Activated T-helper 1 cell treated with anti-CD3 and anti-CD28 coated beads, Interleukin-12 subunit alpha, Interleukin-12 subunit beta, Interleukin-2, Interleukin-4 antibody, amounts not matched to agents 30 ng/mL and 10 ng/mL and 1 ng/mL, durations not matched to agents 14 hours and 24 hours and 36 hours (primary cell): ENCODE measurements at regions not wholly inside any gene's neighbourhood (a gene's known extent, or its start where the extent isn't known, plus 50 kb on each side); places are given as distances from the start of the nearest gene placed in this dataset.
A peak's percentile ranks its signal among the peaks of the same experiment; 100 is the strongest.
"Not testable (repeated sequence)": the region's sequence is repeated elsewhere in the genome, so short reads cannot be mapped to it uniquely, and the experiment has no call there.

Source experiments
- DNase-seq: peaks from one replicate; pipeline ENCODE4 v3.0.0; 2021; ENCODE audit warnings: low spot score
- H3K27ac Mint-ChIP-seq: one replicate; pipeline ENCODE4 v1.8.0; 2021; ENCODE audit warnings: mild to moderate bottlenecking, mixed read lengths
- H3K27me3 Mint-ChIP-seq: one replicate; pipeline ENCODE4 v1.8.0; 2022; ENCODE audit warnings: mild to moderate bottlenecking, moderate library complexity, mixed read lengths; ENCODE audit not compliant: insufficient read depth
- H3K36me3 Mint-ChIP-seq: one replicate; pipeline ENCODE4 v1.8.0; 2021; ENCODE audit warnings: low read depth, mixed read lengths
- H3K4me1 Mint-ChIP-seq: one replicate; pipeline ENCODE4 v1.8.0; 2021; ENCODE audit warnings: low read depth, mixed read lengths
- H3K4me3 Mint-ChIP-seq: one replicate; pipeline ENCODE4 v1.8.0; 2021; ENCODE audit warnings: mild to moderate bottlenecking, moderate library complexity, mixed read lengths
- H3K9me3 Mint-ChIP-seq: one replicate; pipeline ENCODE4 v1.8.0; 2021; ENCODE audit warnings: mixed read lengths
- intact Hi-C: fragments of 100-400 bp; cut with micrococcal nuclease; formaldehyde crosslinking; loops from one replicate; pipeline ENCODE4 v1.15.1; 2024

DNA sequence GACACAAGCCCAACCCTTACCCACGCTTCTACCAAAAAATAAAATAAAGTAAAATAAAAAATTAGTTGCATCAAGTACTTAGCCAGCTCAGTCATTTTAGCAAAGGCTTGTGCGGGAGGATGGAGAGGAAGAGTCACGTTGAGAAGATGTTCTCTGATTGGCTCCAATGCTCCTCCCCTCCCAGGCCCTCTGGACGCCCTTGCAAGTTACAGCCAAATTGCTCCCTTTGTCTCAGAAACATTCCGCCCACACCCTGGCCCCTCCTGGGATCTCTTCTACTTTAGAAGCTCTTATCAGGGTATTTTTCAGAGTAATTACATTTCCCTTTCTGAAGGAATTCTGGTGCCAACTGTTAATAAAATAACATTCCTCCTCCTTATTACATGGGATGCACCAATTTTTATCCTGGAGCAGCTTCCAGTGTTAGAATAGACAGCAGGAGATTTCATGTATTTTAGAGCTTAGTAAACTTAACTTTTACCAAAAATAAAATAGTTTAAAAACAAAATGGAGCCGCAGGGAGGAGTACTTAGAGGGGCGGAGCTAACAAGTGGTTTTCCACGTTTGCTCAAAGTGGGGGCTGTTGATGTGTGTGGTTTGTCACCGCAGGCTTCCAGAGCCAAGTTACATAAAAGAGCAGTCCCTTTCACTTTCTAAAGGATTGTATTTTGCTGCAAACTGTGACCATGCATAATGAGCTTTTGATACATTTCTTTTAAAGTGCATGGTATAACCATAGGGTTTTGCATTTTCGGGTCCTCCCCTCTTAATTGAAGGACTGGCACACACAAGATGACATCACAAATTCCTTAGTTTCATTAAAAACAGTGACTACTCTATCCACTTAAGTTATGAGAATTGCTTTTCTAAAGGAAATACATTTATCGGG, 71.7 kb upstream of the RAP1B start:
- Mint-ChIP-seq H3K27me3 (peaks cover 2% of the 10 kb centered on the region), H3K9me3 (peaks cover 3% of the 10 kb centered on the region), H3K4me1 (peaks cover 48% of the 10 kb centered on the region), H3K4me3 (peak overlapping the region; percentile 23), H3K27ac (peak overlapping the region; percentile 52), H3K36me3 (no peaks in the 10 kb centered on the region)
- peak; percentile 54 for DNase-seq
- intact Hi-C loops, result loop anchor here (1.0 to 2.0 kb wide), 8 partner anchors 26 to 207 kb away; partner anchors contain the start of genes MDM1 and RAP1B

- DNase-seq, result no peak
- H3K27me3 Mint-ChIP-seq, result peaks cover 2% of the 10 kb centered on the region
- no peaks in the 10 kb centered on the region for H3K36me3 Mint-ChIP-seq
- H3K4me3 Mint-ChIP-seq, result peak overlapping the region; percentile 23
- peaks cover 3% of the 10 kb centered on the region for H3K9me3 Mint-ChIP-seq
- peaks cover 48% of the 10 kb centered on the region for H3K4me1 Mint-ChIP-seq
- no peak overlapping the region for H3K27ac Mint-ChIP-seq
- intact Hi-C loops, result loop anchor here (1.0 to 2.0 kb wide), 8 partner anchors 26 to 207 kb away; partner anchors contain the start of genes MDM1 and RAP1B
These were observed 71.1 kb upstream of the RAP1B start for GRCh38 chr12:68539615-68539952.

DNA sequence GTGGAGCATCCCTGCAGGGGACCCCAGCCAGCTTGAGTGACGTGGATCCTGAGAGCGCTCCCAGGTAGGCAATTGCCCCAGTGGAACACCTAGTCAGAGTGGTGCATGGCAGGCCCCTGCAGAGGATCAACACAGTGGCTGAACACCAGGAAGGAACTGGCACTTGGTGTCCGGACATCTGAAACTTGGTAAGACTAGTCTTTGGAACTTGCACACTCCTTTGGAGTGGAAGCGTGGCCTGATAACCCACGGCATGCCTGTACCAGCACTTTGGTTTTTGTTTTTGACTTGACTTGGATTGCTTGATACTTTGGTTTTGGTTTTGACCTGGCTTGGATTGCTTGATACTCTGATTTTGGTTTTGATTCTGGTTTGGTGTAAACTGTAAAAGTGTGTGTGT, 69.9 kb upstream of the RAP1B start:
- H3K9me3 Mint-ChIP-seq, result peaks cover 12% of the 10 kb centered on the region
- H3K27me3 Mint-ChIP-seq, H3K36me3 Mint-ChIP-seq, H3K27ac Mint-ChIP-seq, intact Hi-C loops, DNase-seq, H3K4me3 Mint-ChIP-seq: not testable (repeated sequence)
- peaks cover 48% of the 10 kb centered on the region for H3K4me1 Mint-ChIP-seq

DNA sequence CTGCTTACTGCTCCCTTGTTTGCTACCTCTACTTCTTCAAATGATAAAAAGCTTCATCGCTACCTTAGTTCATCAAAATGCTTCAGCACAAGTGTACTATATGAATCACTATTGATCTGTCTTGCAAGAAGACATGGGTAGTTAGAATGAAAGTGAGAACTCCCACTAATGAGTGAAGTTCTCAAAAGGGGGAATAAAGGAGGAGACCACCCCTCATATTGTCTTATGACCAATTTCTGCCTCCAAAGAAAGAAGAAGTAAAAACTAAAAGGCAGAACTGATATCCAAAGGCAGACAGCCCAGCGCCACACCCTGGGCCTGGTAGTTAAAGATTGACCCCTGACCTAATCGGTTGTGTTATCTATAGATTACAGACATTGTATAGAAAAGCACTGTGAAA, 63.4 kb upstream of the RAP1B start:
- H3K4me1 Mint-ChIP-seq, intact Hi-C loops, DNase-seq, H3K4me3 Mint-ChIP-seq, H3K27me3 Mint-ChIP-seq, H3K27ac Mint-ChIP-seq: not testable (repeated sequence)
- peaks cover 17% of the 10 kb centered on the region for H3K36me3 Mint-ChIP-seq
- peaks cover 45% of the 10 kb centered on the region for H3K9me3 Mint-ChIP-seq

- Mint-ChIP-seq H3K36me3 (peaks cover 12% of the 10 kb centered on the region), H3K27me3 (peaks cover 12% of the 10 kb centered on the region), H3K9me3 (peaks cover 23% of the 10 kb centered on the region), H3K4me1 (peaks cover 13% of the 10 kb centered on the region)
- H3K27ac Mint-ChIP-seq, intact Hi-C loops, DNase-seq, H3K4me3 Mint-ChIP-seq: not testable (repeated sequence)
These were observed 58.0 kb upstream of the RAP1B start for GRCh38 chr12:68552605-68553195.

GRCh38 chr12:68557011-68557730, 53.5 kb upstream of the RAP1B start:
- Mint-ChIP-seq H3K4me3 (no peak overlapping the region), H3K27ac (no peak overlapping the region), H3K4me1 (peaks cover 26% of the 10 kb centered on the region), H3K27me3 (peaks cover 12% of the 10 kb centered on the region), H3K9me3 (no peaks in the 10 kb centered on the region), H3K36me3 (peaks cover 4% of the 10 kb centered on the region)
- no peak for DNase-seq
- intact Hi-C loops, result no loop called here

DNA sequence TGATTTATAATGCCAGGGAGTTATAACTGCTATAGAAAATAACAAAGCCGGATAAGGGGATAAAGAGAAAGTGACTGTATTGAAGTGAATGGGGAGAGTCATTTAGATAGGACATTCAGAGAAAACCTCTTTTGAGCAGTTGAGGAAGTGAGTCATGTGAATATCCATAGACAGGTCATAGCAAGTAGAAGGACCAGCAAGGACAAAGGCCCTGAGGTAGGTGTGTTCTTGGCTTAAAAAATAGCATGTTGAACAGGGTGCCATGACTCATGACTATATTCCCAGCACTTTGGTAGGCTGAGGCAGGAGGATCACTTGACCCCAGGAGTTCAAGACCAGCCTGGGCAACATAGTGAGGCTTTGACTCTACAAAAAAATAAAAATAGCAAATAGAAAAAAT, 51.5 kb upstream of the RAP1B start:
- no peak overlapping the region for H3K4me3 Mint-ChIP-seq
- H3K9me3 Mint-ChIP-seq, result no peaks in the 10 kb centered on the region
- DNase-seq, result no peak
- intact Hi-C loops, result no loop called here
- H3K27me3 Mint-ChIP-seq, result peaks cover 12% of the 10 kb centered on the region
- peaks cover 27% of the 10 kb centered on the region for H3K4me1 Mint-ChIP-seq
- H3K27ac Mint-ChIP-seq, result peak overlapping the region; percentile 48
- peaks cover 5% of the 10 kb centered on the region for H3K36me3 Mint-ChIP-seq

DNA sequence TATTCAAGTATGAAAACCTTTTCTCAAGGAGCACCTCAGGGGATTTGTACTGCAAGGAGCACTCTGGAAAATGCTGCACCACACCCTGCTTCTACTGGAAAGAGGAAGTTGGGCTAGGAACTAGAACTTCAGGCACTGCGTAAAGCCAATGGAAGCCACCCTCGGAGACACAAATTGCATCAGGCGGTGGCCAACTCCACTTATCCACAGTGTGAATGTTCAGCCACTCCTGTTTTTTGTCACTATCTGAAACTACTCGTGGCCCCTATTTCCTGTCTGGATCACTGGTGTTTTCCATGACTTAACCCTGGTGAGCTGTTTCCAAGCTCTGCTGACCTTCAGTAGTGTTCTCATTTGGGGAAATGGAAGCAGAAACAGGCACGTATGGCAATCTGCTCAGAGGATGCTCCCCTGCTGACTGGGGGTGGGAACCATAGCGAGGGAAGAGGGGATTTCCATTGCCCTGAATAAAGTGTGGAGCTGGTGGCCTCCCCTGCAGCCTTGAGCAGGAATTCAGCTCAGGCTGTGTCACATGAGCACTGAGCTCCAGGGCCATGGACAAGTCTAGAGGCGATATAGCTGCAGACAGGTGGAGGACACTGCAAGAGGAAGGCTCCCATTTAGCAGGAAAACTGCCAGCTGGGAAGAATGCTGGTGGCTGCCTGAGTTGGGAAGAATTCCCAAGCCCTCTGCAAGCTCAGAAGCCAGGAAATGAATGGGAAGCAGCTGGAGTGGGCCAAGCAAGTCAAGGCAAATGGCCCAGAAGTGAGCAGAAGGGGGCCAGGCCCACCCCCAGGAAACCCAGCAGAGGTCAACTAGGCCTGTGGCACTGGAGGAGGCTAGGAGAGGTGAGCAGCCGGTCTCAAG, 50.5 kb upstream of the RAP1B start:
- no peak for DNase-seq
- intact Hi-C loops, result no loop called here
- Mint-ChIP-seq H3K27ac (no peak overlapping the region), H3K4me1 (peaks cover 36% of the 10 kb centered on the region), H3K36me3 (peaks cover 6% of the 10 kb centered on the region), H3K27me3 (peaks cover 9% of the 10 kb centered on the region), H3K9me3 (no peaks in the 10 kb centered on the region), H3K4me3 (no peak overlapping the region)

DNA sequence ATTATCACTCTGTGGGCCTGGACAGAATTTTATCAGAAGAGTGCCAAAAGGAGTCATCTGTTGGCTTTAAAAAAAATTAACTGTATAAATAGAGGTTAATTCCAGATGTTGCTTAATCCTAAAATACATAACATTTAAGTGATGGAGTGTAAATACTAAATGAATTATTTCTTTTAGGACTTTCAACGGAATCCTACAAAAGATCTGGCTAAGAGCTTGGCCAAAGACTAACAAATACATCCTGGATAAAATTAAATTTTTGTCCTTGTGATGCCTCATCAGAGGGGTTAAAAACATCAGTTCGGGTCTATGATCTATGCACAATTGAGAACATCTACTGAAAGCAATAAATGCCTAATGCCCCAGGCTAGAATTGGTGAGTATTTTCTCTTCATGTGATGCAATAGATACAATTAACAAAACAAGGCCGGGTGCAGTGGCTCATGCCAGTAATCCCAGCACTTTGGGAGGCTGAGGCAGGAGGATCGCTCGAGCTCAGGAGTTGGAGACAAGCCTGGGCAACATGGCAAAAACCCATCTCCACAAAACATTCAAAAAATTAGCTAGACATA, 49.8 kb upstream of the RAP1B start:
- Mint-ChIP-seq H3K9me3 (no peaks in the 10 kb centered on the region), H3K4me1 (peaks cover 44% of the 10 kb centered on the region), H3K4me3 (no peak overlapping the region), H3K36me3 (peaks cover 6% of the 10 kb centered on the region), H3K27ac (no peak overlapping the region), H3K27me3 (peaks cover 4% of the 10 kb centered on the region)
- DNase-seq, result no peak
- intact Hi-C loops, result no loop called here
